ENCODE measurements at regions not wholly inside any gene's neighbourhood (a gene's known extent, or its start where the extent isn't known, plus 50 kb on each side); places are given as distances from the start of the nearest gene placed in this dataset.

GRCh38 chr14:56895154-56895553 lies 84.9 kb upstream of the OTX2 start:
- BruUV-seq (replicated peaks), result no TSS peak
- CTCF ChIA-PET, result no interaction called here

GRCh38 chr14:56894591-56894991 lies 84.3 kb upstream of the OTX2 start:
- in situ Hi-C loops (cut with HindIII; ENCODE audit: low pct_unique_long_range_greater_than_20kb, low sequenced_read_pairs), result no loop called here
- TF ChIP-seq SIN3A (IDR thresholded peaks at IDR 0.05; ENCODE audit: borderline replicate concordance, insufficient read depth, low read depth, low read length) (no peak), REST (IDR thresholded peaks at IDR 0.05; ENCODE audit: insufficient read depth in 1 of 2, low read depth in 2 of 2, low read length in 1 of 2) (no peak), TCF7L2 (IDR thresholded peaks at IDR 0.05; ENCODE audit: low read depth, low read length) (no peak), CTCF (IDR thresholded peaks at IDR 0.05) (no peak), POLR2AphosphoS5 (IDR thresholded peaks at IDR 0.05; ENCODE audit: low read depth, low read length) (no peak)
- no TSS peak for BruUV-seq (replicated peaks)
- intact Hi-C loops (cut with micrococcal nuclease; ENCODE audit: unreplicated experiment), result no loop called here
- Histone ChIP-seq H3K9me3 (ENCODE audit: control insufficient read depth, insufficient read depth, low read depth, low read length) (no peaks in the 10 kb centered on the region), H3K36me3 (ENCODE audit: control insufficient read depth, insufficient read depth, low read length) (no peaks in the 10 kb centered on the region), H3K4me1 (ENCODE audit: control insufficient read depth, insufficient read depth, low read length) (no peaks in the 10 kb centered on the region), H3K4me3 (ENCODE audit: low read depth in 2 of 2, low read length in 2 of 2) (no peak overlapping the region), H3K27ac (ENCODE audit: low read length) (no peak overlapping the region), H3K27me3 (ENCODE audit: control insufficient read depth, insufficient read depth, low read length) (peaks cover 4% of the 10 kb centered on the region; the same call in 1 of the 2 replicates)
- CTCF ChIA-PET, result no interaction called here
- ATAC-seq, result no peak
- POLR2A ChIA-PET, result no interaction called here
- no peak for DNase-seq (ENCODE audit: low read depth, low spot score)

More at GRCh38 chr14:56895154-56895553, 84.9 kb upstream of the OTX2 start:
- in situ Hi-C loops (cut with HindIII; ENCODE audit: low pct_unique_long_range_greater_than_20kb, low sequenced_read_pairs), result no loop called here
- ATAC-seq, result no peak
- intact Hi-C loops (cut with micrococcal nuclease; ENCODE audit: unreplicated experiment), result no loop called here
- peaks cover 4% of the 10 kb centered on the region; the same call in 1 of the 2 replicates for H3K27me3 ChIP-seq (ENCODE audit: control insufficient read depth, insufficient read depth, low read length)
- no peak overlapping the region for H3K4me3 ChIP-seq (ENCODE audit: low read depth in 2 of 2, low read length in 2 of 2)
- no peak overlapping the region for H3K27ac ChIP-seq (ENCODE audit: low read length)
- no peak for DNase-seq (ENCODE audit: low read depth, low spot score)
- POLR2A ChIA-PET, result no interaction called here
- H3K36me3 ChIP-seq (ENCODE audit: control insufficient read depth, insufficient read depth, low read length), result no peaks in the 10 kb centered on the region
- TF ChIP-seq SIN3A (IDR thresholded peaks at IDR 0.05; ENCODE audit: borderline replicate concordance, insufficient read depth, low read depth, low read length) (no peak), CTCF (IDR thresholded peaks at IDR 0.05) (no peak), POLR2AphosphoS5 (IDR thresholded peaks at IDR 0.05; ENCODE audit: low read depth, low read length) (no peak), TCF7L2 (IDR thresholded peaks at IDR 0.05; ENCODE audit: low read depth, low read length) (no peak), REST (IDR thresholded peaks at IDR 0.05; ENCODE audit: insufficient read depth in 1 of 2, low read depth in 2 of 2, low read length in 1 of 2) (no peak)
- no peaks in the 10 kb centered on the region for H3K4me1 ChIP-seq (ENCODE audit: control insufficient read depth, insufficient read depth, low read length)
- H3K9me3 ChIP-seq (ENCODE audit: control insufficient read depth, insufficient read depth, low read depth, low read length), result no peaks in the 10 kb centered on the region
